ENCODE measurements at regions not wholly inside any gene's neighbourhood (a gene's known extent, or its start where the extent isn't known, plus 50 kb on each side); places are given as distances from the start of the nearest gene placed in this dataset.
A peak's percentile ranks its signal among the peaks of the same experiment; 100 is the strongest.
"Not testable (repeated sequence)": the region's sequence is repeated elsewhere in the genome, so short reads cannot be mapped to it uniquely, and the experiment has no call there.

DNA sequence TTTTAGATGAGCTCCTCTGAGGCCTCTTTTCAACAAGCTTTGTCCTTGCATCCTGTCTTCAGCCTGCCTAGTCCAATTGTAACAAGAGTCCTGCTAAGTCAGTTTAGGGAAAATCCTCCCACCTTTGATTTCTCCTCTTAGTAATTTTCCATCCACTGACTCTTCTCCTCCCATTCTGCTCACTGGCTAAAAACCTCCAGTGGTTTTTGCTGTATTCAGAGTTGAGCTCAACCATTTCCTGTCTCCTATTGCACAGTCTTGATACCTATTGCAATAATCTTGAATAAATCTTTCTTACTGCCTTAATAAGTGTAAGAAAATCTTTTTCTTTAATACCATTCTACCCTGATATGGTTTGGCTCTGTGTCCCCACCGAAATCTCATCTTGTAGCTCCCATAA is 117.8 kb upstream of the ENPP6 start:
- Histone ChIP-seq H3K4me3 (no peak overlapping the region), H3K27ac (no peak overlapping the region), H3K9me3 (no peaks in the 10 kb centered on the region), H3K27me3 (no peaks in the 10 kb centered on the region), H3K36me3 (no peaks in the 10 kb centered on the region), H3K4me1 (peaks cover 0 to 12% (median 5%) of the 10 kb centered on the region in 4 donors)
- intact Hi-C loops (cut with DNase I; ENCODE audit: low total_unique reads), result no loop called here
- DNase-seq, result no peak
- TF ChIP-seq, protein P1, sequence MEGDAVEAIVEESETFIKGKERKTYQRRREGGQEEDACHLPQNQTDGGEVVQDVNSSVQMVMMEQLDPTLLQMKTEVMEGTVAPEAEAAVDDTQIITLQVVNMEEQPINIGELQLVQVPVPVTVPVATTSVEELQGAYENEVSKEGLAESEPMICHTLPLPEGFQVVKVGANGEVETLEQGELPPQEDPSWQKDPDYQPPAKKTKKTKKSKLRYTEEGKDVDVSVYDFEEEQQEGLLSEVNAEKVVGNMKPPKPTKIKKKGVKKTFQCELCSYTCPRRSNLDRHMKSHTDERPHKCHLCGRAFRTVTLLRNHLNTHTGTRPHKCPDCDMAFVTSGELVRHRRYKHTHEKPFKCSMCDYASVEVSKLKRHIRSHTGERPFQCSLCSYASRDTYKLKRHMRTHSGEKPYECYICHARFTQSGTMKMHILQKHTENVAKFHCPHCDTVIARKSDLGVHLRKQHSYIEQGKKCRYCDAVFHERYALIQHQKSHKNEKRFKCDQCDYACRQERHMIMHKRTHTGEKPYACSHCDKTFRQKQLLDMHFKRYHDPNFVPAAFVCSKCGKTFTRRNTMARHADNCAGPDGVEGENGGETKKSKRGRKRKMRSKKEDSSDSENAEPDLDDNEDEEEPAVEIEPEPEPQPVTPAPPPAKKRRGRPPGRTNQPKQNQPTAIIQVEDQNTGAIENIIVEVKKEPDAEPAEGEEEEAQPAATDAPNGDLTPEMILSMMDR (IDR thresholded peaks at IDR 0.05), result no peak

DNA sequence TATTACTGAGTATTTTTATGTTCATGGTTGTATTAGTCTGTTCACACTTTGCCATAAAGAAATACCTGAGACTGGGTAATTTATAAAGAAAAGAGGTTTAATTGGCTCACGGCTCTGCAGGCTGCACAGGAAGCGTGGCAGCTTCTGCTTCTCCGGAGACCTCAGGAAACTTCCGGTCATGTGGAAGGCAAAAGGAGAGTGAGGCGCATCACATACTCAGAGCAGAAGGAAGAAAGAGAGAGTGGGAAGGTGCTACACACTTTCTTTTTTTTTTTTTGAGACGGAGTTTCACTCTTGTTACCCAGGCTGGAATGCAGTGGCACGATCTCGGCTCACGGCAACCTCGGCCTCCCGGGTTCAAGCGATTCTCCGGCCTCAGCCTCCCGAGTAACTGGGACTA is 115.8 kb upstream of the ENPP6 start:
- H3K27me3 ChIP-seq; intact Hi-C loops (cut with DNase I; ENCODE audit: low total_unique reads): not testable (repeated sequence)

DNA sequence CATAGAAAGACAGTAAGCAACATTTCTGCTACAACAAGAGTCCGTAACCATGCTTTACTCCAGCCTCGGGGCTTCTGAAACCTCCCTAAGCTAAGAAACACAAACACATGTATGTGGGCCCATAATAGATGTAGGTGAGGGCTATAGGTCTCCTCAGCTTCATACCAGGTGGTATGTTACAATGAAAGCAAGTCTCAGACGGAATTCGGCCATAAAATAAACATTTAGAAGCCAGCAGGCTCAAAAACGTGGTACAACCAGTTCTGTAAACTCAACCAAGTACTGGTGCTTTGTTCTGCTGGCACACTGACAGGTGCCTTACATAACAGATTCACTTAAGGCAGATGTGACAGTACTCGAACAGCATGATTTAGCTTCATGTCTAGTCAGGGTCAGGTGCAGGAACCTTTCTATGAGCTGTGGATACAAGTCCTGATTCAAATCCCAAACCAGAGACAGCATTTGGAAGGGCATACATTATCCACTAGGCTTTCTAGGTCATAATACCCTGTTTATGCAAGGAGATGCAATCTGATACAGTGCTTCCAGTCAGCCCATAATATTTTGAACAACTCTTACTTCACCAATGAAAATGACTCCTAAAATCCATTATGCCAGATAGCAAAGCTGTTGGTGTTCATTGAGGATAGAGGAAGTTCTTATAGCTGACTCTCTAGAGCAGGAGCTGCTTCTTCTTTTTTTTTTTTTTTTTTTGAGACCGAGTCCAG is 113.8 kb upstream of the ENPP6 start:
- H3K9me3 ChIP-seq, result no peaks in the 10 kb centered on the region
- H3K27ac ChIP-seq, result peak overlapping the region; percentile 11 to 45
- DNase-seq, result no peak
- intact Hi-C loops (cut with DNase I; ENCODE audit: low total_unique reads), result no loop called here
- no peak overlapping the region for H3K4me3 ChIP-seq
- no peaks in the 10 kb centered on the region for H3K36me3 ChIP-seq
- no peaks in the 10 kb centered on the region for H3K27me3 ChIP-seq
- TF ChIP-seq, protein P1 (IDR thresholded peaks at IDR 0.05), result no peak
- peaks cover 0 to 13% (median 5%) of the 10 kb centered on the region in 4 donors for H3K4me1 ChIP-seq

More for the DNA sequence above, 115.8 kb upstream of the ENPP6 start:
- DNase-seq, H3K27ac ChIP-seq, H3K9me3 ChIP-seq, H3K4me3 ChIP-seq, H3K36me3 ChIP-seq: not testable (repeated sequence)
- peaks cover 0 to 13% (median 5%) of the 10 kb centered on the region in 4 donors for H3K4me1 ChIP-seq

DNA sequence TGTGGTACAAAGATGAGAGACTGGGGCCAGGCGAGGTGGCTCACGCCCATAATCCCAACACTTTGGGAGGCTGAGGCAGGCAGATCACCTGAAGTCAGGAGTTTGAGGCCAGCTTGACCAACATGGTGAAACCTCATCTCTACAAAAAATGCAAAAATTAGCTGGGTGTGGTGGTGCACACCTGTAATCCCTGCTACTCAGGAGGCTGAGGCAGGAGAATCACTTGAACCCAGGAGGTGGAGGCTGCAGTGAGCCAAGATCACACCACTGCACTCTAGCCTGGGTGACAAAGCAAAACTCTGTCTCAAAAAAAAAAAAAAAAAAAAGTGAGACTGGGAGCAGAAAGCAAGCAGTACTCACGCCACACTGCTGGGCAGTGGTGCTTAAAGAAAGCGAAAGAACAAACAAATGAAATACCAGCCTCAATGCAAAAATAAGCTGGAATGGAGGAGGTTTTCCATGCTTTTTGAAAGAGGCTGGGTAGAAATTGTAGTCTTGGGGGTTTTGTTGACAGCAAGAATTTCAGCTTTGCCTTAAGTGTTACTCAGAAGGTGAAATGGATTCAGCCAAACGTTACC is 112.9 kb upstream of the ENPP6 start:
- H3K27me3 ChIP-seq; H3K4me3 ChIP-seq; H3K36me3 ChIP-seq; H3K9me3 ChIP-seq; intact Hi-C loops (cut with DNase I; ENCODE audit: low total_unique reads); DNase-seq: not testable (repeated sequence)
- H3K27ac ChIP-seq, result peak overlapping the region; percentile 11 to 45
- peaks cover 0 to 13% (median 5%) of the 10 kb centered on the region in 4 donors for H3K4me1 ChIP-seq

DNA sequence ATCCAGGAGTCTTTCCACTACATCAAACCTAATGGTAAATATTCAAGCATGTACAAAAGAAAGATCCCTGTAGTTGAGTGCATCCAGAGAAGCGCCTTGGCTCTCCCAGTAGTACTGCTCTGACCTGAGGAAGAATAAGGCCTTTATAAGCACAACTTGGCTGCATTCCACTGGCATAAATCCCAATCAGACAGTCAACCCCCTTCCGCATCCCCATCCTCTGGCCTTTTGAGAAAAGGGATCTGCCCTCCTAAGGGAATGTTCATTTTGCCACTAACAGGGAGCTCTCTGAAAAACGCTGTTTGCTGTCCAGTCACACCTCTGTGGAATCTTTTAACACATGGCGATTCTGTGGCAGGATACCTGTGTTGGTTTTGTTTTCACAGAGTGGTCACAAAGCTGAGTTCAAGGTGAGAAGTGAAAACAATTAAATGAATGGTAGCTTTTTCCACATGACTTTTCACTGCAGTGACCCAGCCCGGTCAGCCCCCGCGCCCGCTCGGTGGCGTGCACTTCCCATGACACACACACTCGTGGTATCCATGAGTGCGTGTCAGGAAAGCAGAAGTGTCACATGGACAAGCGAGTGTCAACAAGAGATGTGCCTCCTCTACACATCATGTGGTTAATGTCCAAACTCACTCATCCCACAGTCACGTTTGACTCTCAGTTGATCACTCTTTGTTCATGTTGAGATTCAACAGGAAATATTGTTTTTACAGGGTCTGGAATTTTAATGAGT is 112.2 kb upstream of the ENPP6 start:
- H3K27me3 ChIP-seq, result no peaks in the 10 kb centered on the region
- intact Hi-C loops (cut with DNase I; ENCODE audit: low total_unique reads), result no loop called here
- H3K27ac ChIP-seq, result no peak overlapping the region
- TF ChIP-seq, protein P1 (IDR thresholded peaks at IDR 0.05), result no peak
- no peak overlapping the region for H3K4me3 ChIP-seq
- H3K36me3 ChIP-seq, result no peaks in the 10 kb centered on the region
- no peaks in the 10 kb centered on the region for H3K9me3 ChIP-seq
- peak; percentile 65 to 77 for DNase-seq
- H3K4me1 ChIP-seq, result peaks cover 0 to 13% (median 5%) of the 10 kb centered on the region in 4 donors

DNA sequence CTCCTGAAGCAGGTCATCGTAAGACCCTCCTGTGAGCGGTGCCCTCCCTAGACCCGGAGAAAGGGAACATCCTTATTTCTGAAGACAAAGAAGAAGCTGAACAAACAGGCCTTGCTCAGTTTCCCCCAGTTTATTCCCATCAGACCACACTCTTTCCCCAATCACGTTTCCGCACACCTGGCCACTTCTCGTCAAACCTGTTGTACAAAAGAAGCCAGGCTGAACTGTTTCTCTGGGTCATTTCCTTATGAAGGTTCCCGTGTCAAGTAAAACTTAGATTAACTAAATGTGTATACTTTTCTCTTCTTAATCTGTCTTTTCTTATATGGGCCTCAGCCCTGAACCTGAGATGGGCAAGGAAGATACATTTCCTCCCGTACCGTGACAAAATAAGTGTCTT is 111.6 kb upstream of the ENPP6 start:
- no peaks in the 10 kb centered on the region for H3K27me3 ChIP-seq
- no peak overlapping the region for H3K4me3 ChIP-seq
- H3K9me3 ChIP-seq, result no peaks in the 10 kb centered on the region
- DNase-seq, result no peak
- intact Hi-C loops (cut with DNase I; ENCODE audit: low total_unique reads), result no loop called here
- H3K27ac ChIP-seq, result no peak overlapping the region
- H3K36me3 ChIP-seq, result no peaks in the 10 kb centered on the region
- H3K4me1 ChIP-seq, result peaks cover 0 to 13% (median 5%) of the 10 kb centered on the region in 4 donors
- TF ChIP-seq, protein P1 (IDR thresholded peaks at IDR 0.05), result no peak

Data from tibial artery (tissue), 4 donors.